ENCODE measurements at regions not wholly inside any gene's neighbourhood (a gene's known extent, or its start where the extent isn't known, plus 50 kb on each side); places are given as distances from the start of the nearest gene placed in this dataset.

GRCh38 chr3:152977366-152977765, 142.4 kb downstream of the P2RY1 start:
- Histone ChIP-seq H3K4me2 (ENCODE audit: insufficient read depth, low read length) (no peak overlapping the region), H3K79me2 (ENCODE audit: control insufficient read depth, insufficient read depth, low read length) (no peaks in the 10 kb centered on the region), H3K27me3 (ENCODE audit: control insufficient read depth in 2 of 2, insufficient read depth in 2 of 2, low read length in 2 of 2) (no peaks in the 10 kb centered on the region), H3K27ac (ENCODE audit: insufficient read depth, low read depth, low read length) (no peak overlapping the region), H3K9ac (replicated peaks; ENCODE audit: extremely low read depth, insufficient read depth, low read length) (no peak overlapping the region), H2AFZ (ENCODE audit: low read depth, low read length) (no peak overlapping the region), H4K20me1 (replicated peaks; ENCODE audit: control insufficient read depth, extremely low read depth, insufficient read depth, low read length) (no peaks in the 10 kb centered on the region), H3K9me3 (replicated peaks; ENCODE audit: control insufficient read depth, insufficient read depth, low read length) (no peaks in the 10 kb centered on the region), H3K9me1 (replicated peaks; ENCODE audit: control insufficient read depth, extremely low read depth, insufficient read depth, low read length) (no peaks in the 10 kb centered on the region), H3K4me3 (replicated peaks in 1 of 3; ENCODE audit: insufficient read depth in 1 of 3, low read depth in 1 of 3, low read length in 3 of 3) (no peak overlapping the region), H3K36me3 (ENCODE audit: control insufficient read depth in 2 of 2, extremely low read depth in 1 of 2, insufficient read depth in 2 of 2, low read length in 2 of 2) (no peaks in the 10 kb centered on the region), H3K4me1 (ENCODE audit: control insufficient read depth, extremely low read depth, insufficient read depth, low read length) (no peaks in the 10 kb centered on the region)
- intact Hi-C loops (cut with micrococcal nuclease) (no loop called here), dilution Hi-C loops (cut with MboI; ENCODE audit: extremely low pct_ligation_motif_present, low sequenced_read_pairs) (no loop called here)
- FAIRE-seq (no peak), DNase-seq (ENCODE audit: low read depth, low spot score) (peak; percentile 23)
- TF ChIP-seq POLR2AphosphoS5 (IDR thresholded peaks at IDR 0.05; ENCODE audit: insufficient read depth, low read depth, low read length): no peak
- TF ChIP-seq JUN (IDR thresholded peaks at IDR 0.05; ENCODE audit: borderline replicate concordance, insufficient read depth, insufficient read length, low read depth): peak; percentile 39
- TF ChIP-seq EZH2 (IDR thresholded peaks at IDR 0.05; ENCODE audit: borderline replicate concordance, low read depth, low read length, severe bottlenecking): no peak
- no peak for TF ChIP-seq MAX (IDR thresholded peaks at IDR 0.05; ENCODE audit: insufficient read depth, insufficient read length)
- TF ChIP-seq FOS (IDR thresholded peaks at IDR 0.05; ENCODE audit: borderline replicate concordance, insufficient read depth, low read length): peak; percentile 54
- no peak for TF ChIP-seq MYC (IDR thresholded peaks at IDR 0.05; ENCODE audit: low read depth, low read length)
- no peak for TF ChIP-seq GATA2 (IDR thresholded peaks at IDR 0.05; ENCODE audit: insufficient read depth, insufficient read length, low read depth, low read length)
- TF ChIP-seq POLR2A (IDR thresholded peaks at IDR 0.05; ENCODE audit: low read depth, low read length): no peak
- no peak for TF ChIP-seq CTCF (IDR thresholded peaks at IDR 0.05; ENCODE audit: extremely low read depth in 1 of 2, insufficient read depth in 1 of 2, low read depth in 1 of 2, low read length in 2 of 2)
- POLR2A ChIA-PET: no interaction called here
- no TSS peak for BruUV-seq (replicated peaks)
- CTCF ChIA-PET: no interaction called here
